ENCODE measurements at regions not wholly inside any gene's neighbourhood (a gene's known extent, or its start where the extent isn't known, plus 50 kb on each side); places are given as distances from the start of the nearest gene placed in this dataset.

DNA sequence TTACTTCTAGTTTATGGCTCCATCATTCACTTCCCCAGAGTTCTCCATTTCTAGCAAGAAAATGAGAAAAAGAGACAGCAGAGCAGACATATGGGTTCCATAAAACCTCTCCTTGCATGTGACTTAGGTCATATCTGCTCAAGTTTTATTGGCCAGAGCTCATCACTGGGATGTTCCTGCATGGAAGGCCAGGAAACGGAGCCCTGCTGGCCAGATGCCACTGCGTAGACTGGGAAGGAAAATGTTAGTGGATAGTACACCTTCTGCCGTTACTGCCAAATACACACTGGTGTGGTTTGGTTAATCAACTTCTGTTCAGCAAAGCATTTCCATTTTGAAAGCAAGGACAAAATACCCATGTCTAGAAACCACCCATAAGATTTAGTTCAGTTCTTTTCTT lies 220.6 kb upstream of the TSHZ2 start:
- no TSS peak for BruUV-seq (replicated peaks)
- Histone ChIP-seq H3K4me1 (ENCODE audit: control insufficient read depth, insufficient read depth, low read length) (no peaks in the 10 kb centered on the region), H3K27ac (ENCODE audit: low read length) (no peak overlapping the region), H3K36me3 (ENCODE audit: control insufficient read depth, insufficient read depth, low read length) (no peaks in the 10 kb centered on the region), H3K9me3 (ENCODE audit: control insufficient read depth, insufficient read depth, low read depth, low read length) (no peaks in the 10 kb centered on the region), H3K27me3 (ENCODE audit: control insufficient read depth, insufficient read depth, low read length) (no peaks in the 10 kb centered on the region), H3K4me3 (ENCODE audit: low read depth in 2 of 2, low read length in 2 of 2) (no peak overlapping the region)
- CTCF ChIA-PET, result no interaction called here
- intact Hi-C loops (cut with micrococcal nuclease; ENCODE audit: unreplicated experiment), result no loop called here
- DNase-seq (ENCODE audit: low read depth, low spot score), result no peak
- no peak for ATAC-seq
- TF ChIP-seq TCF7L2 (IDR thresholded peaks at IDR 0.05; ENCODE audit: low read depth, low read length) (no peak), SIN3A (IDR thresholded peaks at IDR 0.05; ENCODE audit: borderline replicate concordance, insufficient read depth, low read depth, low read length) (no peak)
- TF ChIP-seq, protein P1, sequence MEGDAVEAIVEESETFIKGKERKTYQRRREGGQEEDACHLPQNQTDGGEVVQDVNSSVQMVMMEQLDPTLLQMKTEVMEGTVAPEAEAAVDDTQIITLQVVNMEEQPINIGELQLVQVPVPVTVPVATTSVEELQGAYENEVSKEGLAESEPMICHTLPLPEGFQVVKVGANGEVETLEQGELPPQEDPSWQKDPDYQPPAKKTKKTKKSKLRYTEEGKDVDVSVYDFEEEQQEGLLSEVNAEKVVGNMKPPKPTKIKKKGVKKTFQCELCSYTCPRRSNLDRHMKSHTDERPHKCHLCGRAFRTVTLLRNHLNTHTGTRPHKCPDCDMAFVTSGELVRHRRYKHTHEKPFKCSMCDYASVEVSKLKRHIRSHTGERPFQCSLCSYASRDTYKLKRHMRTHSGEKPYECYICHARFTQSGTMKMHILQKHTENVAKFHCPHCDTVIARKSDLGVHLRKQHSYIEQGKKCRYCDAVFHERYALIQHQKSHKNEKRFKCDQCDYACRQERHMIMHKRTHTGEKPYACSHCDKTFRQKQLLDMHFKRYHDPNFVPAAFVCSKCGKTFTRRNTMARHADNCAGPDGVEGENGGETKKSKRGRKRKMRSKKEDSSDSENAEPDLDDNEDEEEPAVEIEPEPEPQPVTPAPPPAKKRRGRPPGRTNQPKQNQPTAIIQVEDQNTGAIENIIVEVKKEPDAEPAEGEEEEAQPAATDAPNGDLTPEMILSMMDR (IDR thresholded peaks at IDR 0.05), result no peak
- TF ChIP-seq, protein P2, sequence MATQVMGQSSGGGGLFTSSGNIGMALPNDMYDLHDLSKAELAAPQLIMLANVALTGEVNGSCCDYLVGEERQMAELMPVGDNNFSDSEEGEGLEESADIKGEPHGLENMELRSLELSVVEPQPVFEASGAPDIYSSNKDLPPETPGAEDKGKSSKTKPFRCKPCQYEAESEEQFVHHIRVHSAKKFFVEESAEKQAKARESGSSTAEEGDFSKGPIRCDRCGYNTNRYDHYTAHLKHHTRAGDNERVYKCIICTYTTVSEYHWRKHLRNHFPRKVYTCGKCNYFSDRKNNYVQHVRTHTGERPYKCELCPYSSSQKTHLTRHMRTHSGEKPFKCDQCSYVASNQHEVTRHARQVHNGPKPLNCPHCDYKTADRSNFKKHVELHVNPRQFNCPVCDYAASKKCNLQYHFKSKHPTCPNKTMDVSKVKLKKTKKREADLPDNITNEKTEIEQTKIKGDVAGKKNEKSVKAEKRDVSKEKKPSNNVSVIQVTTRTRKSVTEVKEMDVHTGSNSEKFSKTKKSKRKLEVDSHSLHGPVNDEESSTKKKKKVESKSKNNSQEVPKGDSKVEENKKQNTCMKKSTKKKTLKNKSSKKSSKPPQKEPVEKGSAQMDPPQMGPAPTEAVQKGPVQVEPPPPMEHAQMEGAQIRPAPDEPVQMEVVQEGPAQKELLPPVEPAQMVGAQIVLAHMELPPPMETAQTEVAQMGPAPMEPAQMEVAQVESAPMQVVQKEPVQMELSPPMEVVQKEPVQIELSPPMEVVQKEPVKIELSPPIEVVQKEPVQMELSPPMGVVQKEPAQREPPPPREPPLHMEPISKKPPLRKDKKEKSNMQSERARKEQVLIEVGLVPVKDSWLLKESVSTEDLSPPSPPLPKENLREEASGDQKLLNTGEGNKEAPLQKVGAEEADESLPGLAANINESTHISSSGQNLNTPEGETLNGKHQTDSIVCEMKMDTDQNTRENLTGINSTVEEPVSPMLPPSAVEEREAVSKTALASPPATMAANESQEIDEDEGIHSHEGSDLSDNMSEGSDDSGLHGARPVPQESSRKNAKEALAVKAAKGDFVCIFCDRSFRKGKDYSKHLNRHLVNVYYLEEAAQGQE (IDR thresholded peaks at IDR 0.05; ENCODE audit: insufficient read depth in 1 of 2, low read depth in 2 of 2, low read length in 1 of 2), result no peak
- POLR2A ChIA-PET, result no interaction called here
- in situ Hi-C loops (cut with HindIII; ENCODE audit: low pct_unique_long_range_greater_than_20kb, low sequenced_read_pairs), result no loop called here

DNA sequence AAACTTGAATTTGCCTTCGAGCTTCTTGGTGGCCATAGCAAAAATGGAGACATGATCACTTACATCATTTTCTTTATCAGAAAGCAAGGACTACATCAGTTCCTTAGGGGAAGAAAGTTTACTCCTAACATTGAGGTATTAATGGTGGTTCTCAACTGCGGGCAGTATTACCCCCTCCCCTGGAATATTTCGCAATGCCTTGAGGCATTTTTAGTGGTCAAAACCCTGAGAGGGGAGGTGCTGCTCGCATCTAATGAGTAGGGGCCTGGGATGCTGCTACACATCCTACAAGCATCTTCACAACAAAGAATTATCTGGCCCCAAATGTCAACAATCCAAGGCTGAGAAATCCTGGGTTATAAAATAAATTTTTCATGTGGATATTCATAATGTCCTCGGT lies 222.2 kb upstream of the TSHZ2 start:
- DNase-seq (ENCODE audit: low read depth, low spot score), result no peak
- no peak overlapping the region for H3K27ac ChIP-seq (ENCODE audit: low read length)
- intact Hi-C loops (cut with micrococcal nuclease; ENCODE audit: unreplicated experiment), result no loop called here
- H3K4me1 ChIP-seq (ENCODE audit: control insufficient read depth, insufficient read depth, low read length), result no peaks in the 10 kb centered on the region
- no peaks in the 10 kb centered on the region for H3K27me3 ChIP-seq (ENCODE audit: control insufficient read depth, insufficient read depth, low read length)
- no peak overlapping the region for H3K4me3 ChIP-seq (ENCODE audit: low read depth in 2 of 2, low read length in 2 of 2)
- H3K9me3 ChIP-seq (ENCODE audit: control insufficient read depth, insufficient read depth, low read depth, low read length), result no peaks in the 10 kb centered on the region
- TF ChIP-seq SIN3A (IDR thresholded peaks at IDR 0.05; ENCODE audit: borderline replicate concordance, insufficient read depth, low read depth, low read length) (no peak), POLR2AphosphoS5 (IDR thresholded peaks at IDR 0.05; ENCODE audit: low read depth, low read length) (no peak), TCF7L2 (IDR thresholded peaks at IDR 0.05; ENCODE audit: low read depth, low read length) (no peak)
- TF ChIP-seq, protein P2 (IDR thresholded peaks at IDR 0.05; ENCODE audit: insufficient read depth in 1 of 2, low read depth in 2 of 2, low read length in 1 of 2), result no peak
- TF ChIP-seq, protein P1 (IDR thresholded peaks at IDR 0.05), result no peak
- POLR2A ChIA-PET, result no interaction called here
- no peak for ATAC-seq
- no TSS peak for BruUV-seq (replicated peaks)
- in situ Hi-C loops (cut with HindIII; ENCODE audit: low pct_unique_long_range_greater_than_20kb, low sequenced_read_pairs), result no loop called here
- H3K36me3 ChIP-seq (ENCODE audit: control insufficient read depth, insufficient read depth, low read length), result no peaks in the 10 kb centered on the region
- CTCF ChIA-PET, result no interaction called here
